COLO668 (cell line): ENCODE measurements at regions not wholly inside any gene's neighbourhood (a gene's known extent, or its start where the extent isn't known, plus 50 kb on each side); places are given as distances from the start of the nearest gene placed in this dataset.

Source experiments
- DNase-seq: peaks from one replicate; lab custom pipeline; 2025; ENCODE audit not compliant: unreplicated experiment; lab: John Stamatoyannopoulos, UW

GRCh38 chr2:65710356-65710755 lies 278.0 kb upstream of the SPRED2 start:
- no peak for DNase-seq

GRCh38 chr2:65708086-65708485 lies 275.7 kb upstream of the SPRED2 start:
- DNase-seq = no peak

DNA sequence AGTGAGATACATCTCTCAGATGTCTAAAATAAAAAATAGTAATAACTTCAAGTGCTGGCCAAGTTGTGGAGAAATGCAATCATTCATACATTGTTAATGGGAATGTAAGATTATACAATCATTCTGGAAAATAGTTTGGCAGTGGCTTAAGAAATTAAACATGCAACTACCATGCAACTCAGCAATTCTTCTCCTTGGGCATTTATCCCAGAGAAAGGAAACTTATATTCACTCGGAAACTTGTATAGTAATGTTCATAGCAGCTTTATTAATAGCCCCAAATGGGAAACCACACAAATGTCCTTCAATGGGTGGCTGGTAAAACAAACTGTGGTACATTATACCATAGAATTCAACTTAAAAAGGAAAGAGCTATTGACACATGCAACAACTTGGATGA lies 274.0 kb upstream of the SPRED2 start:
- DNase-seq = no peak

DNA sequence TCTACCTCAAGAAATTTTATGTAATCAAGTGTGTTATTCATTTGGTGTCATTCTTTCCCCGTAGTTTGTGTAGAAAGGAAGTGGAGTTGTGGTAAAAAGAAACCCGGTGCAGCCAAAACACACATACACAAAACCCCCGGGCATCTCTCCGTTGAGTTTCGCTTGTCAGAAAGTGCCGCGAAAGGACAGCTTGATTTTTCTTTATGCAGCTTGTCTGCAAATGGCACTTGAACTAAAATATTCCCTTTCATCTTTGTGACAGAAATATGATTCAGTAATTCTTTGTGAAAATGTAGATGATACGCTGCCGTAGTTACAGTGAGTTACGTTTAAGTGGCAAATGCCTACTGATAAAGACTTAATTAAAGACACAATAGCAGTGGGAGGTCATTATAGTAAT lies 268.8 kb upstream of the SPRED2 start:
- no peak for DNase-seq

GRCh38 chr2:65700720-65701119 lies 268.3 kb upstream of the SPRED2 start:
- DNase-seq = no peak

DNA sequence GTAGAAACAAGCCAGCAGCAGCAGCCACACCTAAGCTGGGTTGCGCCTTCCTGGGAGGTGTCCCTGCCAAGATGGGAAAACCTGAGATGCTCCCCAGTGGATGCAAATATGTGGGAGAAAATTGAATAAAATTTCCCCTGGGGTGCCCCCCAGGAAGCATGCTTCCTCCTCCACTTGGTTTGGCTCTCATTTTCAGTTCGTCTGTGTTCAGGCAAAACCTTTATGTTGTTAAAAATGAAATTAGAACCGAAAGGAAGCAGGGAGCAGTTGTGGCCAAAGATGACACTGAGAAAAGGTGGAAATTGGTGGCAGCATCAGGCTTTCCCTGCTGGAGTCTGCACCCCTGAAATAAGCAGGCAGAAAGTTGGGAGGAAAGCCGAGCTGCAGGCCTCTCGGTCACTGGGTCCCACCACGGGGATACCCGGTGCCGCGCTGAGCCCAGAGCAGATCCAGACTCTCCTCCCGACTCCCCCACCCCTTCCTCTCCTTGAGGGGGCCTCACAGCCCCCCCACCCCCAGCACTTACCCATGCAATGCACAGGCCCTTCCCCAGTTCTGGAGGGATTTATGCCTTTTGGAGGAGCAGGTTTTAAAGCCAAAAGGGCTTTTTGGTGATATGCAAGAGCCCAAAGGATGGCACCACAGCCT lies 267.7 kb upstream of the SPRED2 start:
- no peak for DNase-seq

DNA sequence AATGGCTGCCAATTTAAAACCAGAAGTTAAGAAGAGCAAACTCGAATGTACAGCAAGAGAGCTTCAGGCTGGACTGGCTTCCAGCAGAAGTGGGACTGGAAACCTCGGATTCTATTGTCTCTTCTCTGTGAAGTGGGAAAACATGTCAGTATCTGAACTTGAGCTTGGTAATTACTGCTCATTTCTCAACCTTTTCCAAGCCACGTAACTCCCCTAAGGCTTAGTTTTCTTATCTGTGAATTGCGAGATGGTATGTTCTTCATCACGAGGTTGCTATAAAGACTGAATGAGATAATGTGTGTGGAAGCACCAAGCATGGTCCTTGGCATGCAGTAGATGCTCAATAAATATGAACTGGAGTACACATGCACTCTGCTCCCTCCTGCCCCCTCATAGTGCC lies 259.4 kb upstream of the SPRED2 start:
- no peak for DNase-seq

DNA sequence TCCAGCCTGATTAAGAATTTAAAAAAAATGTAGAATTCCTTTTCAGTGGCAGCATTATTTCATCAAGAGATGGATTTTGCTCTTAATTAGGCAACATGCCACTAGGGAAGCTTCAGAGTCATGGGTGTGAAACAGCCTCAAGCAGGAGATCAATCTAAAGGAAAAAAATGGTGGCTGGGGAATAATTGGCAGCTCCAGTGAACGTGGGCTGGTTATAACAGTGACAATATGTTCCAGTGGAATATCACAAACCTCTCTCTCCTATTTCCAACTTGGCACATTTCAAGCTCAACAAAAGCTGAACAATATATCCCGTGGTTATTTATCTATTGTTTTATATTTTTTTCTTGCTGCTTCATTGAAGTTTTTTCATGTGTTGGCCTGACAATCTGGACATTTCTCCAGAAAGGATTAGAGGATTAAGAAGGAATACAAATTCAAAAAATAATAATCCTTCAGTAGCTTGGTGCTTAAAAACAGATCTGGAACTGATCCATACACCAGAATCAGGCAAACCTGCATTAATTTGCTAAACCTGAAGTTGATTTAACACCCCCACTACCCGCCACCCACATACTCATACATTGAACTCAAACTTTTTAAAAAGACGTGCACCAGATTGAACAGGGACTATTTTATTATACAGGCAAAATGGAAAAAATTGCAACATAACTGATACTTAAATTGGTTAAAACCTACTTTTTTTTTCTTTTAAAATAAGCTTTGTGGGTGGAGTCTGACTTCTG lies 255.9 kb upstream of the SPRED2 start:
- DNase-seq = no peak

DNA sequence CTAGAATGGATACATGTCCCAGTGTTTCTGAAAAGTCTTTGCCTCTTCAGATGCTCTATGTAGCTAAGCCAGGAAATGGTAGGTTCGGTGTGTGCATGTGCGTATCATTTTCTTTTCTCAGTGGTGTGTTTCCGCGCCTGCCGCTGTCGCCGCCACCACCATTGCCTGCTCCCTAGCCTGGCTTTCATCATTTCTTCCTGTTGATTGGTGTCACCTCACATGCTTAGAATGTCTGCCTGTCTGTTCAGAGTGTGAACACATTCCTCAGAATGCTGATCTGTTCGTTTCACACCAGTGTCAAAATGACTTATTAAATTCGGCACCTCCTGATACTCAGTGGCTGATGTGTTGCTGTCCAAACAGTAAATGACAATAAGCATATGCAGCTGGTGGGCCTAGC lies 255.2 kb upstream of the SPRED2 start:
- no peak for DNase-seq

DNA sequence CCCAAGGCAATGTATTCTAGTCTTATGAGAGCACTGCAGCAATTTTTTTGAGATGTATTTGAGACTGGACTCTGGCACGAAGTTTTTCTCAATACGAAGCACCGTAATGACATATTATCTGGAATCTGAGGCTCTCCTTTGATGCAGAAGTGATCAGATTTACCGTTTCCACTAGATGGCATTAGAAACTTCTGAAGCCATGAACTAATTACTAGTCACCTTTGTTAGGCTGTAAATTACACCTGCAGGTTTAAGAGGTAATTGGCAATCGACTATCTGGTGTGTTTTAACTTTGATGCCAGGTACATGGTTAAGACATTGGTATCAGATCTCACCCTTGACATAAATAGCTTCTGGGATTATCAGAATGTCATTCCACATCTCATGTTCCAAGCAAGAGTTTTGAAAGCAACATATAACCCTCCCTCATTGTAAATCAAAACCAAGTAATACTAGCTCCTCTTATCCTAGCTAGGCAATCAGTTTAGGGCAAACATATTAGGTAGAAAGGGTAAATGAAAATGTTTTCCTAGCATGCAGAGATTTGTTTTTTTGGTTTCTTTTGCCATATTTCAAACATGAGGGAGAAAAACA lies 254.6 kb upstream of the SPRED2 start:
- DNase-seq = no peak

DNA sequence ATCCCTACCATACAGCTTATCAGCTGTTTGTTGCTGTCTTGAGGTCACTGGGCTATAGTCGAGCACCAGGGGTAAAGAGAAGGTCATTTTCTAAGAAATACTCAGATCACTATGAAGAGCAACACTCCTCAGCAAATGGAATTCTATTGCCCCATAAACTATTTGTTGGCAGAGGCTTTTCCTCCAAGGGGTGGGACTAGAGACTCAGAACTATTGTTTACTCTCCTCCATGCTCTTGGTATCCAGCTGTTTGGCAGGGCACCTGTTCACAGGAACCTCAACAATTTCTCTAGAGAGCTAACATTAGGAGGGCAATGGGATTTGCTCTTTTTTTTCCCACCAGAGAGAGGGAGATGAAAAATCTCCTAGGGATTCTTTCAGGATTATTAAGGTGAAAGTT lies 249.1 kb upstream of the SPRED2 start:
- DNase-seq = no peak

DNA sequence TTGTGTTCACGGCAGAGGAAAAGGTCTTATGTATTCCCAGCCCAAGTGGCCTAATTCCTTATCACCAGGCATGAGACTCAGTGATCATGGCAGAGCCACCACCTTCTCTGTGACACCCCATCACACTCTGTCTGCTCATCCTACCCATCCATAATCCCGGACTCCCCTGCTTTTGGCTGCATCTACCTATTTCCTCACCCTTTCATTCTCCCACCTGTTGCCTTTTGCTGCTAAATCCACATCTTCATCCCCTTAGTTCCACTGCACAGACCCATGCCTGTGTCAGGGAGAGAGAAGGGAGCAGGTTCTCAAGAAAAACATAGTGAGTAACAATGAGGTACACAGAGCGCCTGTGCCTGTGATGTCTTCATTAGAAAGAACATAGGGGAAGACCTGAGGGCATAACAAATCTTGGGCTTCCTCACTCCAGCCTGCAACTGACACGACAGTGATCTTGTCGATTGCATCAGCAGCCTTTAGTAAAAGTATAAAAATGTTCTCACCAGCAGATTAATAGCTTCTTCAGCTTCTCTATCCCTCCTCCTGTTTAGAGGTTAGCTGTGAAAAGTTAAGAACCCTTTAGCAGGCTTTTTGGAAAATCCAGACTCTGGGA lies 246.5 kb upstream of the SPRED2 start:
- no peak for DNase-seq

DNA sequence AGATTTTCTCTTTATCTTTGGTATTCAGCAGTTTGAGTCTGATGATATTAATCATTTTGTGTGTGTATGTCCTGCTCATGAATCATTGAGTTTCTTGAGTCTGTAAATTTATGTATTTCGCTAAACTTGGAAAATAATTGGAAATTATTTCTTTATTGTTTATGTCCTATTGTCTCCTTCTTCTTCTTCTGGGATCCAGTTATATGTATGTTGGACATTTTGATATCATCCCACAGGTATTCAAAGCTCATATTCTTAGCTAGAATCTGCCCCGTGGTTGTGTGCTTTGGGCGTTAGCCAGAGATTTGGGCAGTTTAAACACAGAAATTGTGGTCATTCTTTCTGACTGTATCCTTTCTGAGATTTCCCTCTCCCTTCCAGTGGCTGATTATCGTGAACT lies 243.0 kb upstream of the SPRED2 start:
- no peak for DNase-seq

GRCh38 chr2:65671670-65672242 lies 239.4 kb upstream of the SPRED2 start:
- DNase-seq = no peak

DNA sequence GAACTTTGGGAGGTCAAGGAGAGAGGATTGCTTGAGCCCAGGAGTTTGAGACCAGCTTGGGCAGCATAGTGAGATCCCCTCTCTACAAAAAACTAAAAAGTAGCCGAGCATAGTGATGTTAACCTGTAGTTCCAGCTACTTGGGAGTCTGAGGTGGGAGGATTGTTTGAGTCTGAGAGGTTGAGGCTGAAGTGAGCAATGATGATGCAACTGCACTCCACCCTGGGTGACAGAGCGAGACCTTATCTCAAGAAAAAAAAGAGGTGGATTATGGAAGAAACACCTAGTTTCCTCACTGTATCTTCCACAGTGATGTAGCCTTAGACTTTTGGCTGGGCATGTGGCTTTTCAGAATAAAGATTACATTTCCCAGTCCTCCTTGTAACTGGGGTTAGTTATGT lies 237.2 kb upstream of the SPRED2 start:
- no peak for DNase-seq

GRCh38 chr2:65668744-65669143 lies 236.3 kb upstream of the SPRED2 start:
- no peak for DNase-seq

- DNase-seq = no peak
Observed at GRCh38 chr2:65666156-65666725, 233.8 kb upstream of the SPRED2 start.

DNA sequence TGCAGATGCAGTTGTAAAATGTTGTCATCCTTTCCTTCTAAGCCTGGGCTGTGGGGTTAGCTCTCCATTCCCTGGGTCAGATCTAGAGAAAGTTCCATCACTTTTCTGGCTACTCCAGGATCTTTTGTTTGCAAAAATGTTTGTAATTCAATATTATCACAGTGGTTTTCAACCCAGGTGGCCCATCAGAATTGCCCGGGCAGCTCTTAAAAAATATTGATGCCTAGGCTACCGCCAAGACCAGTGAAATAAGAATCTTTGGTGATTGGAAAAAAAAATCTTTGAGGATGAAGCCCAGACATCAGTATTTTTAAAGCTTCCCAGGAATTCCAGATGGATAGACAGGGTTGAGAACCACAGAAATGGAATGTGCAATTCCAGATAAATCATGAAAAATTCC lies 232.5 kb upstream of the SPRED2 start:
- DNase-seq = no peak

DNA sequence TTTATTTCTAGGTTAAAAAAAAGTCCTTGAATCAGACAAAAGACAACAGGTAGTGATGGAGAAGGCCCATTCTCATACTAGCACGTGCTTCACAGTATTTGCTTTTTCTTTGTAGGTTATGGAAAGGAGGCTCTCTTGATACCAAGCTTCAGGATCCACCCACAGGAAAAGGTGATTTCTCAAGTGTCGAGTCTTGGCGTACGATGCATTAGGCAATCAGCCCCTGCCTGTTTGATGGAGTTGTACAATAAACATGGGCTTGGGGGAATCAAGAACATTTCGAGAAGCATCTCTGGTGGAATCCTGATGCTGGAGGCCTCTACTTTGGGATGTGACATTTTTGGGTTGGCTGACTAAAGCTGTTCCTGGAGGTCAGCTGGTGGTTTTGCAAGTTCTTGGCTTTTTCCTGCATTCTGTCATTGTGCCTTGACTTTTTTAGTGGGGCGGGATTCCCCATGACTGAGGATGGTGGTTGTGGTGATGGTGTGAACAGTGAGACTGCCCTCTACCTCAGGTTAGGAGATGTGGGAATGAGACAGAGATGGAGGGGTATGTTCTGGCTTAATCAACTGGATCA lies 231.5 kb upstream of the SPRED2 start:
- no peak for DNase-seq

DNA sequence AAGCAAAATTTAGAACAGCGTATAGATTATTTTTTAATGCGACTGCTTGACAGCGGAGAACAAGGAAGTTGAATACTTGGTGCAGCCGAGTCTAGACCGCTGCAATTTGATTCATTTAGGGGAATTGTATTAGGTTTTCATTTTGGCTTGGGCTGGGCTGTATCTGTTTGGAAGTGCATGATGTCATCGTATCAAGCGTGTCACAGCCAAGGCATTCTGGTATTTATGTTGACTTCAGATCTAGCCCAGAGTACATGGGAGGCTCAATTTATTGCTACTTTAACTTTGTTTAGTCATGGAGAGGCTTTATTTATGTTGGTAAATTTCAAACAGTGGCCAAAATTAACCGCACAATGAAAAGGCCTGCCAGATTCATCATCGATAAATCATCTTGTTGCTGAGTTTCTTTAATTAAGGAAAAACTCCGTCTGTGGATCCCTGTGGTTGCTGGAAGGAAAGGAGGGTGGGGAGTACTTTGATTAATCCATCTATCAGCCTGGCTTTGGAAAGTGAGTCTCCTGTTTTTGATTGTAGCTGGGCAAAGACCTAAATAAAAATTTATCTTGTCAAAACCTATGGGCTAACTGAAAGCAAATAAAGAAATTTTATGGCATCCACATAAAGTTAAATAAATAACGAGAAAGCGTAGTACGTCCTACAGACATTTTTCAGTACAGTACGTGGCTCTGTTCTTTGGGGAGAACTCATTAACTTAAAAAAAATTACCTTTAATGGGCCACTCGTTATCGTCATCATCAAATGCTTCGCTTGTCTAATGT lies 230.4 kb upstream of the SPRED2 start:
- no peak for DNase-seq
